ENCODE measurements at regions not wholly inside any gene's neighbourhood (a gene's known extent, or its start where the extent isn't known, plus 50 kb on each side); places are given as distances from the start of the nearest gene placed in this dataset.

DNA sequence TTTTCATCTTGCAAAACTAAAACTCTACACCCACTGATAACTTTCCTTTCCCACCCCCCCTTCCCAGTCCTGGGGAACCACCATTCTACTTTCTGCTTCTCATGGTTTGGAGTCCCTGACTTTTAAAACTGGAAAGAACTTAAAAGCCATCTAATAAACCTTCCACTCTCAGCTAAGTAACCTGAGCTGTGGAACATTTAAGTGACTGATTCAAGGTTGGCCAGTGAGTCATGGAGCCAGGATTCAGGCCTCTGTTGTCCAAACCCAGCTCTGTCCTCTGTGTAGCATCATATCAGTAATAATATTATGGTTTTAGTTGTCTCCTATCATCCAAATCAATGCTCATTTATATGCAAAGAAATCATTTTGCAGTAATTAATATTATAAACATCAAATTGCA is 176.0 kb upstream of the NT5E start:
- no peak overlapping the region for H2BK12ac ChIP-seq (ENCODE audit: low read length in 2 of 2)
- H3K14ac ChIP-seq (ENCODE audit: low read length in 2 of 2), result no peak overlapping the region
- H3K9me3 ChIP-seq (ENCODE audit: control insufficient read depth, low read length), result peaks cover 3% of the 10 kb centered on the region
- H3K4me2 ChIP-seq (ENCODE audit: low read length, poor library complexity, severe bottlenecking), result no peak overlapping the region
- no peak overlapping the region for H2AK5ac ChIP-seq (ENCODE audit: low read length, severe bottlenecking)
- no peak overlapping the region for H3K23ac ChIP-seq (ENCODE audit: low read length in 2 of 2)
- no peak overlapping the region for H3K4me3 ChIP-seq (ENCODE audit: insufficient read depth in 1 of 2, low read depth in 1 of 2, low read length in 2 of 2)
- no peak overlapping the region for H4K91ac ChIP-seq (ENCODE audit: low read length)
- H3K27ac ChIP-seq (ENCODE audit: low read length, poor library complexity, severe bottlenecking), result no peak overlapping the region
- no peak overlapping the region for H2BK15ac ChIP-seq (ENCODE audit: low read depth, poor library complexity, severe bottlenecking)
- H4K8ac ChIP-seq (ENCODE audit: low read length), result no peak overlapping the region
- H2BK120ac ChIP-seq (ENCODE audit: low read depth, low read length), result no peak overlapping the region
- peaks cover 0 to 2% of the 10 kb centered on the region in 2 experiments for H3K27me3 ChIP-seq (ENCODE audit: control insufficient read depth in 1 of 2, insufficient read depth in 1 of 2, low read length in 2 of 2)
- DNase-seq, result no peak
- no peak overlapping the region for H3K4ac ChIP-seq (ENCODE audit: low read depth in 1 of 2, low read length in 2 of 2)
- H3K9ac ChIP-seq (ENCODE audit: low read length), result no peak overlapping the region
- no peak overlapping the region for H3K18ac ChIP-seq (ENCODE audit: low read depth in 1 of 2, low read length in 2 of 2)
- H3K79me1 ChIP-seq (replicated peaks; ENCODE audit: low read length, poor library complexity, severe bottlenecking), result no peaks in the 10 kb centered on the region
- H3K36me3 ChIP-seq (ENCODE audit: control insufficient read depth in 1 of 2, insufficient read depth in 2 of 2, low read depth in 1 of 2, low read length in 2 of 2), result no peaks in the 10 kb centered on the region
- no peak overlapping the region for H2AFZ ChIP-seq (ENCODE audit: low read depth, low read length)
- no peak overlapping the region for H2BK5ac ChIP-seq (ENCODE audit: low read depth, low read length, poor library complexity, severe bottlenecking)
- H3K4me1 ChIP-seq (ENCODE audit: control insufficient read depth, insufficient read depth, low read depth, low read length), result no peaks in the 10 kb centered on the region

DNA sequence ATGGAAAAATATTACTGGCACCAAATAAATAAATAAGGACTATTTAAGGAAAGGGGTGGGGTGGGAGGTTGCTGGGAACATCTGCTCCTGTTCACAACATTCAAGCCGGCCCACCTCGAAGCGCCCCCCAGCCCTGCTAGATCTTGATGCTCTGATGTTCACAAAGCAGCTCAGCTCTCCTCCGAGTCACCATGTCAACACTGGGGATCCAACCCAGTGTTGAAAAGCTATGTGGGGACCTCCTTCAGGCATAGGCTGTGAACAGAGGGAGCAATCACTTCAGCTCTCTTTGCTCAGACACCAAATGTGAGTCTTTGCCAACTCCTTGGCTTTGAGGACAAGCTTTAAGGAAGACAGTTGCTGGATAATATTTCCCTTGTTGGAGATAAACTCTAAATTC is 176.8 kb upstream of the NT5E start:
- no peak overlapping the region for H3K14ac ChIP-seq (ENCODE audit: low read length in 2 of 2)
- no peaks in the 10 kb centered on the region for H3K79me1 ChIP-seq (replicated peaks; ENCODE audit: low read length, poor library complexity, severe bottlenecking)
- H3K4ac ChIP-seq (ENCODE audit: low read depth in 1 of 2, low read length in 2 of 2), result no peak overlapping the region
- no peak overlapping the region for H2BK12ac ChIP-seq (ENCODE audit: low read length in 2 of 2)
- H3K9me3 ChIP-seq (ENCODE audit: control insufficient read depth, low read length), result peaks cover 3% of the 10 kb centered on the region
- H3K4me3 ChIP-seq (ENCODE audit: insufficient read depth in 1 of 2, low read depth in 1 of 2, low read length in 2 of 2), result no peak overlapping the region
- no peak overlapping the region for H3K23ac ChIP-seq (ENCODE audit: low read length in 2 of 2)
- no peak overlapping the region for H2BK5ac ChIP-seq (ENCODE audit: low read depth, low read length, poor library complexity, severe bottlenecking)
- no peaks in the 10 kb centered on the region for H3K36me3 ChIP-seq (ENCODE audit: control insufficient read depth in 1 of 2, insufficient read depth in 2 of 2, low read depth in 1 of 2, low read length in 2 of 2)
- no peak overlapping the region for H2AFZ ChIP-seq (ENCODE audit: low read depth, low read length)
- no peaks in the 10 kb centered on the region for H3K4me1 ChIP-seq (ENCODE audit: control insufficient read depth, insufficient read depth, low read depth, low read length)
- H2BK15ac ChIP-seq (ENCODE audit: low read depth, poor library complexity, severe bottlenecking), result no peak overlapping the region
- no peak overlapping the region for H3K18ac ChIP-seq (ENCODE audit: low read depth in 1 of 2, low read length in 2 of 2)
- H4K91ac ChIP-seq (ENCODE audit: low read length), result no peak overlapping the region
- H3K27me3 ChIP-seq (ENCODE audit: control insufficient read depth in 1 of 2, insufficient read depth in 1 of 2, low read length in 2 of 2), result peaks cover 0 to 2% of the 10 kb centered on the region in 2 experiments
- no peak overlapping the region for H3K9ac ChIP-seq (ENCODE audit: low read length)
- H3K4me2 ChIP-seq (ENCODE audit: low read length, poor library complexity, severe bottlenecking), result no peak overlapping the region
- H2BK120ac ChIP-seq (ENCODE audit: low read depth, low read length), result no peak overlapping the region
- H3K27ac ChIP-seq (ENCODE audit: low read length, poor library complexity, severe bottlenecking), result no peak overlapping the region
- H2AK5ac ChIP-seq (ENCODE audit: low read length, severe bottlenecking), result no peak overlapping the region
- no peak overlapping the region for H4K8ac ChIP-seq (ENCODE audit: low read length)
- DNase-seq, result no peak
- WGBS, result 92% methylated on average over 4 of the region's 4 CpGs

DNA sequence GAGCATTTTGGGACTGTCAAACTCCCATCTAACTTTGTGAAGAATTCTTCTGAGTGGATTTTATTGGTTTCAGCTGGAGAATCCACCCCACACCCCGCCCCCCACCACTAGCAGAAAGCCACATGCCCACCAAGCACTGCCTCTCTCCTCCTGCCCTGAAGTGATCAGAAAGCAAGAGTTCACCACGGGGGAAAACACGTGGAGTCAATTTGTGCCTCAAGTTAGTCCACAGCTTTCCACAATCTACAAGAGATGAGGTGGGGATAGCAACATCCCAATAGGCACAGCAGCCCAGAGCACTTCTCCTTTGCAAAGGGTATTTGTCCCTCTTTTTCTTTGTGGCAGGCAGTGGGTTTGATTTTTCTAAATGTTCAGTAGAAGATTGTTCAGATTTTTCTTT is 177.3 kb upstream of the NT5E start:
- Histone ChIP-seq H2AFZ (ENCODE audit: low read depth, low read length) (no peak overlapping the region), H3K4me2 (ENCODE audit: low read length, poor library complexity, severe bottlenecking) (no peak overlapping the region), H2BK120ac (ENCODE audit: low read depth, low read length) (no peak overlapping the region), H3K14ac (ENCODE audit: low read length in 2 of 2) (no peak overlapping the region), H3K79me1 (replicated peaks; ENCODE audit: low read length, poor library complexity, severe bottlenecking) (no peaks in the 10 kb centered on the region), H3K27me3 (ENCODE audit: control insufficient read depth in 1 of 2, insufficient read depth in 1 of 2, low read length in 2 of 2) (peaks cover 0 to 2% of the 10 kb centered on the region in 2 experiments), H3K4me3 (ENCODE audit: insufficient read depth in 1 of 2, low read depth in 1 of 2, low read length in 2 of 2) (no peak overlapping the region), H3K4ac (ENCODE audit: low read depth in 1 of 2, low read length in 2 of 2) (no peak overlapping the region), H2BK5ac (ENCODE audit: low read depth, low read length, poor library complexity, severe bottlenecking) (no peak overlapping the region), H3K18ac (ENCODE audit: low read depth in 1 of 2, low read length in 2 of 2) (no peak overlapping the region), H3K27ac (ENCODE audit: low read length, poor library complexity, severe bottlenecking) (no peak overlapping the region), H3K36me3 (ENCODE audit: control insufficient read depth in 1 of 2, insufficient read depth in 2 of 2, low read depth in 1 of 2, low read length in 2 of 2) (no peaks in the 10 kb centered on the region), H3K9ac (ENCODE audit: low read length) (no peak overlapping the region), H3K4me1 (ENCODE audit: control insufficient read depth, insufficient read depth, low read depth, low read length) (no peaks in the 10 kb centered on the region), H2BK12ac (ENCODE audit: low read length in 2 of 2) (no peak overlapping the region), H3K23ac (ENCODE audit: low read length in 2 of 2) (no peak overlapping the region), H4K8ac (ENCODE audit: low read length) (no peak overlapping the region), H2AK5ac (ENCODE audit: low read length, severe bottlenecking) (no peak overlapping the region), H4K91ac (ENCODE audit: low read length) (no peak overlapping the region), H2BK15ac (ENCODE audit: low read depth, poor library complexity, severe bottlenecking) (no peak overlapping the region), H3K9me3 (ENCODE audit: control insufficient read depth, low read length) (peaks cover 7% of the 10 kb centered on the region)
- DNase-seq, result no peak
- 45% methylated on average over 3 of the region's 3 CpGs for WGBS

DNA sequence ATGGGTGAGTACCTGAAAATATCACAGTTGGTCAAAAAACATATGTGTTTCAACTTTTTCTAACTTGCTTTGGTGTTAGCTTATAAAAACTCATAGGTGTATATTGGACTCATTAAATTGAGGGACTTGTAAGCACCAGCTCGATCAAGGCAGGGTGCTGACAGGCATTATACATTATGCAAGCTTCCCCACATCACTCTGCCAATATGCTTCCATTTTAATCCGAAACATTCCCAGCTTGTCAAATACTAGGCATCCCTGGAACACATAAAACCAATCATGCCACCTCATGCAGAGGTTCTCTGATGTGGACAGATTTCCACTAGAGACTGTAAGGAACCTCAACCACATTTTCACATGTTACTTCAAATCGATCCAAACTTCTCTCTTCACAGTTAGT is 187.3 kb upstream of the NT5E start:
- 55% methylated on average over 2 of the region's 3 CpGs for WGBS

More for the DNA sequence above, 187.3 kb upstream of the NT5E start:
- no peak overlapping the region for H3K27ac ChIP-seq (ENCODE audit: low read length, poor library complexity, severe bottlenecking)
- no peak overlapping the region for H3K14ac ChIP-seq (ENCODE audit: low read length in 2 of 2)
- H3K18ac ChIP-seq (ENCODE audit: low read depth in 1 of 2, low read length in 2 of 2), result no peak overlapping the region
- H4K8ac ChIP-seq (ENCODE audit: low read length), result no peak overlapping the region
- no peaks in the 10 kb centered on the region for H3K36me3 ChIP-seq (ENCODE audit: control insufficient read depth in 1 of 2, insufficient read depth in 2 of 2, low read depth in 1 of 2, low read length in 2 of 2)
- peaks cover under 1% of the 10 kb centered on the region for H3K9me3 ChIP-seq (ENCODE audit: control insufficient read depth, low read length)
- no peaks in the 10 kb centered on the region for H3K27me3 ChIP-seq (ENCODE audit: control insufficient read depth in 1 of 2, insufficient read depth in 1 of 2, low read length in 2 of 2)
- H3K4ac ChIP-seq (ENCODE audit: low read depth in 1 of 2, low read length in 2 of 2), result no peak overlapping the region
- no peak overlapping the region for H2BK5ac ChIP-seq (ENCODE audit: low read depth, low read length, poor library complexity, severe bottlenecking)
- H2BK15ac ChIP-seq (ENCODE audit: low read depth, poor library complexity, severe bottlenecking), result no peak overlapping the region
- H3K23ac ChIP-seq (ENCODE audit: low read length in 2 of 2), result no peak overlapping the region
- H3K4me2 ChIP-seq (ENCODE audit: low read length, poor library complexity, severe bottlenecking), result no peak overlapping the region
- H2BK12ac ChIP-seq (ENCODE audit: low read length in 2 of 2), result no peak overlapping the region
- H3K9ac ChIP-seq (ENCODE audit: low read length), result no peak overlapping the region
- no peak overlapping the region for H3K4me3 ChIP-seq (ENCODE audit: insufficient read depth in 1 of 2, low read depth in 1 of 2, low read length in 2 of 2)
- H2AFZ ChIP-seq (ENCODE audit: low read depth, low read length), result peak overlapping the region; percentile 4
- no peaks in the 10 kb centered on the region for H3K4me1 ChIP-seq (ENCODE audit: control insufficient read depth, insufficient read depth, low read depth, low read length)
- H2BK120ac ChIP-seq (ENCODE audit: low read depth, low read length), result no peak overlapping the region
- H3K79me1 ChIP-seq (replicated peaks; ENCODE audit: low read length, poor library complexity, severe bottlenecking), result no peaks in the 10 kb centered on the region
- no peak for DNase-seq
- H4K91ac ChIP-seq (ENCODE audit: low read length), result no peak overlapping the region
- no peak overlapping the region for H2AK5ac ChIP-seq (ENCODE audit: low read length, severe bottlenecking)

All from mesenchymal stem cell (in vitro differentiated cells and primary cell).